Upper lobe of left lung (tissue), 6 donors: ENCODE measurements at regions not wholly inside any gene's neighbourhood (a gene's known extent, or its start where the extent isn't known, plus 50 kb on each side); places are given as distances from the start of the nearest gene placed in this dataset.

Experiments used
- ATAC-seq, 2 donors: fragments of 200-7000 bp; cut with Tn5 transposase; one replicate each; pipeline ENCODE4 v1.9.1; 2022; ENCODE audit warnings: mild to moderate bottlenecking in 2 of 2, moderate library complexity in 2 of 2; ENCODE audit not compliant: low FRiP score in 2 of 2
- DNase-seq, 2 donors: peaks; one replicate each; pipeline ENCODE4 v3.0.0-alpha.2; 2019 to 2020
- H3K27ac ChIP-seq, 4 donors: fragments of 200-600 bp; sonication (generic); one replicate each; pipeline ENCODE4 v1.5.1; 2016 to 2019
- H3K27me3 ChIP-seq, 4 donors: fragments of 200-600 bp; sonication (generic); one replicate each; pipeline ENCODE4 v1.5.1; 2017 to 2019
- H3K36me3 ChIP-seq, 4 donors: fragments of 200-600 bp; sonication (generic); one replicate each; pipeline ENCODE4 v1.5.1; 2016 to 2019
- H3K4me1 ChIP-seq, 4 donors: fragments of 200-600 bp; sonication (generic); one replicate each; pipeline ENCODE4 v1.5.1; 2018 to 2019
- H3K4me3 ChIP-seq, 4 donors: fragments of 200-600 bp; sonication (generic); one replicate each; pipeline ENCODE4 v1.5.1; 2017 to 2019; ENCODE audit warnings: mild to moderate bottlenecking in 2 of 4, moderate library complexity in 1 of 4
- H3K9me3 ChIP-seq, 4 donors: fragments of 200-600 bp; sonication (generic); one replicate each; pipeline ENCODE4 v1.5.1; 2018 to 2019
- EP300 ChIP-seq, 4 donors: sonication (generic); formaldehyde crosslinking; IDR thresholded peaks; one replicate each; pipeline ENCODE4 v1.5.1; 2017; ENCODE audit warnings: antibody characterized with exemption in 4 of 4, control low read depth in 2 of 4
- POLR2A ChIP-seq, 4 donors: fragments of 450-650 bp; IDR thresholded peaks; one replicate each; pipeline ENCODE4 v1.5.1; 2016 to 2017; ENCODE audit warnings: antibody characterized with exemption in 4 of 4, mild to moderate bottlenecking in 2 of 4
- POLR2AphosphoS5 ChIP-seq, 2 donors: sonication (generic); formaldehyde crosslinking; IDR thresholded peaks; one replicate each; pipeline ENCODE4 v1.5.1; 2017; ENCODE audit warnings: antibody characterized with exemption in 2 of 2
- WGBS, 2 donors: methylation state at CpG; one replicate each; pipeline ENCODE4 v1.1.5; 2017 to 2018; 5-methylcytosine and 5-hydroxymethylcytosine counted together
- TF ChIP-seq, protein P1 (sequence below), 6 experiments: fragments of 450-650 bp in 4 of 6; fragments of 200-600 bp in 2 of 6; sonication (generic) in 2 of 6; IDR thresholded peaks; one replicate each; pipeline ENCODE4 v1.5.1; 2016 to 2019; ENCODE audit warnings: antibody characterized with exemption in 6 of 6
- donor health status: DM: no; HTN: no; CAD: no; lungs with moderate emphysema.
- donor health status: DM: no; HTN: yes; CAD: no; lungs with severe emphysema.

DNA sequence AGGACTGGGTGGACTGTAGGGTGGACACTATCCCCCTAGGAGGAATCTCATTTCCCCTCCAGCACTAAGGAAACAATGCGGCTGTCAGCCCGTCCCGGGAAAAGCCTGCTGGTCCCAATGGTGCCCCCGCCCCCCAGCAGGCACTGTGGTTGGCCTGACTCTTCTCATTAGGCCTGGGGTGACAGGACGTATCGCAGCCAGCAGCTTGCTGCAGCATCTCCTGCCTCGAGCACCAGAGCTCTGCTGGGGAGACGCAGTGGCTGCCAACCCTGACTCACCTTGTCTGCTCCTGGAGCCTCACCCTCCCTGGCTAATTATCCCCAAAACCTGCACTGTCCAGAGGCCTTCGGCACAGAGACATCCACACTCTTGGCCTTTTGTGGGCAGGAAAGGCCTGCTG, 115.1 kb upstream of the GJB5 start:
- TF ChIP-seq POLR2AphosphoS5 (IDR thresholded peaks at IDR 0.05) (no peak), POLR2A (IDR thresholded peaks at IDR 0.05) (no peak), EP300 (IDR thresholded peaks at IDR 0.05) (no peak)
- TF ChIP-seq, protein P1, sequence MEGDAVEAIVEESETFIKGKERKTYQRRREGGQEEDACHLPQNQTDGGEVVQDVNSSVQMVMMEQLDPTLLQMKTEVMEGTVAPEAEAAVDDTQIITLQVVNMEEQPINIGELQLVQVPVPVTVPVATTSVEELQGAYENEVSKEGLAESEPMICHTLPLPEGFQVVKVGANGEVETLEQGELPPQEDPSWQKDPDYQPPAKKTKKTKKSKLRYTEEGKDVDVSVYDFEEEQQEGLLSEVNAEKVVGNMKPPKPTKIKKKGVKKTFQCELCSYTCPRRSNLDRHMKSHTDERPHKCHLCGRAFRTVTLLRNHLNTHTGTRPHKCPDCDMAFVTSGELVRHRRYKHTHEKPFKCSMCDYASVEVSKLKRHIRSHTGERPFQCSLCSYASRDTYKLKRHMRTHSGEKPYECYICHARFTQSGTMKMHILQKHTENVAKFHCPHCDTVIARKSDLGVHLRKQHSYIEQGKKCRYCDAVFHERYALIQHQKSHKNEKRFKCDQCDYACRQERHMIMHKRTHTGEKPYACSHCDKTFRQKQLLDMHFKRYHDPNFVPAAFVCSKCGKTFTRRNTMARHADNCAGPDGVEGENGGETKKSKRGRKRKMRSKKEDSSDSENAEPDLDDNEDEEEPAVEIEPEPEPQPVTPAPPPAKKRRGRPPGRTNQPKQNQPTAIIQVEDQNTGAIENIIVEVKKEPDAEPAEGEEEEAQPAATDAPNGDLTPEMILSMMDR (IDR thresholded peaks at IDR 0.05): no peak
- ATAC-seq: peak; percentile 40
- Histone ChIP-seq H3K27ac (no peak overlapping the region), H3K9me3 (no peaks in the 10 kb centered on the region), H3K4me3 (no peak overlapping the region), H3K4me1 (no peaks in the 10 kb centered on the region), H3K36me3 (no peaks in the 10 kb centered on the region), H3K27me3 (no peaks in the 10 kb centered on the region)
- WGBS, 2 donors: 68% methylated on average over 5 of the region's 9 CpGs; no CpG with 5 or more reads in 1 of the 2 donors
- peak in 1 of 2 donors; percentile 40 for DNase-seq

DNA sequence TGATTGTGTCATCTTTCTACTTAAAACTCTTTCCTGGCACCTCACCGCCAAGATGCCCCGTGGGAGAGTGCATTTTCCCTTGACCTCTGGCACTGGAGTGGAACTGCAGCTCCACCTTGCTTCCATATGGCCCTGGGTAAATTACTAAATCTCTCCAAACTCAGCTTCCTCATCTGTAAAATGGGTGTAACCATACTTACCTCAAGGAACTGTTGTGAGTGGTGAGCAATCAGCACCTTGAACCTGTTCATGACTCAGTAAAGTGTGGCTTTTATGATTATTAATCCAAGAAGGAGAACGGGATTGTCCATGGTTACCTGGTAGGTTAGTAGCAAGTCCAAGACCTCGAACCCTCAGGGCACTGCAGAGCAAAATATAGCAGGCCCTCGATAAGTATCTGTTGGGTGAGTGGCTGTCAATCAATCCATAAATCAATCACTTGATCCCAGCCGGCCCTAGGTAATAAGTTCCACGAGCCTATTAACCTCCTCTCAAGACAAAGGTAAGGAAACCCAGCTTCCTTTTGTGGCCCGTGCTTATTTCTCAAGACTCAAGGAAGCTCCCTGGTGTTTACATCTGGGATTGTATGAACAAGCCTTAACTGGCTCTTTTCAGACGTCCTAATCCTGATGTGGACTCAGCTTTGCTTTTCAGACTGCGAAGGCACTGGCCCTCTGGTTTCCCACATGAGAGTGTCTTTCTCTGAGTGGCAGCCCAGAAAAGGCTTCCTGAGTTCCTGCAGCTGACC, 114.0 kb upstream of the GJB5 start:
- 63 to 86% methylated on average over 5 to 10 of the region's 10 CpGs for WGBS, 2 donors
- DNase-seq (no peak), ATAC-seq (no peak)

DNA sequence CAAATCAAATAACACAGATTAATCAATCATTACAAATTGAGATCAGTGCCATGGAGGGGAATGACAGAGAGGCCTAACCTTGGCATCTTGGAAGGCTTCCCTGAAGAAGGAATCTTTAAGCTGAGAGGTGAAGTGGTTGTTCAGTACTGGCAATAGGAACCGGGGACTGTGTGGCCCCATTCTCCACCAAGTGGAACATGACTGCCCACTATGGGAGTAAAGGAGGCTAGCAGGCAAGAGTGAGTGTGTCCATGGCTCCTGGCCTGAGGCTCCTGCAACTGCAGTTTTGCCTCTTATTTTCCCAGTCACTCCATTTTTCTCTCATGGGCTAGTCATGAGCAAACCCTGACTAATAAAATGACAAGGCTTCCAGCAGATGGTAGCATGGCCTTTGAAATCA, 112.2 kb upstream of the GJB5 start:
- WGBS, 2 donors: 17 to 39% methylated on average over 1 of the region's 1 CpG
- Histone ChIP-seq H3K36me3 (no peaks in the 10 kb centered on the region), H3K4me1 (no peaks in the 10 kb centered on the region), H3K9me3 (no peaks in the 10 kb centered on the region), H3K27me3 (no peaks in the 10 kb centered on the region), H3K4me3 (no peak overlapping the region), H3K27ac (no peak overlapping the region)
- DNase-seq (peak in 1 of 2 donors; percentile 28), ATAC-seq (no peak)
- TF ChIP-seq, protein P1 (IDR thresholded peaks at IDR 0.05): peak in 1 of 6 experiments; percentile 13
- no peak for TF ChIP-seq EP300 (IDR thresholded peaks at IDR 0.05)

More for the DNA sequence above, 114.0 kb upstream of the GJB5 start:
- H3K27me3 ChIP-seq: no peaks in the 10 kb centered on the region
- no peak overlapping the region for H3K4me3 ChIP-seq
- TF ChIP-seq EP300 (IDR thresholded peaks at IDR 0.05) (no peak), POLR2AphosphoS5 (IDR thresholded peaks at IDR 0.05) (no peak)
- H3K36me3 ChIP-seq: no peaks in the 10 kb centered on the region
- H3K9me3 ChIP-seq: no peaks in the 10 kb centered on the region
- H3K4me1 ChIP-seq: no peaks in the 10 kb centered on the region
- no peak overlapping the region for H3K27ac ChIP-seq

DNA sequence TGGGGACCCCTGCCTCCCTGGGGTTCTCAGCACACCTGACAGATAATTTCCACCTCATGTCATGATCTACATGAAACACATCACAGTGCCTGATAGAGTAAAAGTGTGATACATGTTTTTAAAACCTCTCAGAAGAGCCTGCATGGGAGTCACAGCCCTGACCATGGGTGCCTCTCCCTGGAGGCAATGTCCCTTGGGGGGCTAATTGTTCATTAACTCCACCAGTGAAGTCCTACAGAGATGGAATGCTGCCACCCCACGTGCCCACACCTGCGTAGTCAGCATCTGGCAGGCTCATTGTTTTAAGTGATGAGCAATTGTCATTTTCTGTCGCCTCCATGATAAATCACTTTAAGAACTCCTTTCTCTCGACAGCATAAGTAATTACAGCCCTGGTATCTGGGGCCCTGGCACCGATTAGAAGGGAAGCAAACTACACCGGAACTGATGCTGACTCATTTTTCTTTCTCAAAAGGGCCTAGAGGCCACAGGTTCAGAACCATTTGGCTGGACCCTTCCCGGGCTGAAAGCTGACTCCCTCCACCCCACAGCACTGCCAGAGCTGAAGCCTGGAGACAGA, 109.6 kb upstream of the GJB5 start:
- no peaks in the 10 kb centered on the region for H3K27me3 ChIP-seq
- no peaks in the 10 kb centered on the region for H3K4me1 ChIP-seq
- H3K4me3 ChIP-seq: no peak overlapping the region
- H3K27ac ChIP-seq: no peak overlapping the region
- H3K36me3 ChIP-seq: no peaks in the 10 kb centered on the region
- DNase-seq (no peak), ATAC-seq (no peak)
- 25 to 44% methylated on average over 5 to 7 of the region's 7 CpGs for WGBS, 2 donors
- no peaks in the 10 kb centered on the region for H3K9me3 ChIP-seq
- no peak for TF ChIP-seq EP300 (IDR thresholded peaks at IDR 0.05)
- no peak for TF ChIP-seq POLR2AphosphoS5 (IDR thresholded peaks at IDR 0.05)
- TF ChIP-seq, protein P1 (IDR thresholded peaks at IDR 0.05): no peak

DNA sequence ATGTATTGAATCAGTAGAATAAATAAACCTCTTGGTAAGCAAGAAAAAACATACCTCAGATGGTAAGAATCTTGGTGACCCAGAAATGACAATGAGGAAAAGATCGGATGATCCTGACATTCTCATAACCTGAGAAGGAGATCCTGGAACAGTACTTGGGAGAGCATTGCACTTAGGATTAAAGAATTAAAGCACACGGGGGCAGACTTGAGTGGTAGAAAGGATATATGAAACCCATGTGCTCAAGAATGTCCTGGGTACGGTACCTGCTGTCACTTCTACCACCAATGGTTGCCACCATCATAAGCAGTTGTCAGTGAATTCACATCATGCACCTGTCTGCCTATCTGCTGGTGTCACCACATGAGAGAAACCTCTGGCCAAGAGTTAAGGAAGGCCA, 108.9 kb upstream of the GJB5 start:
- WGBS, 2 donors: 59 to 66% methylated on average over 3 of the region's 3 CpGs
- Histone ChIP-seq H3K36me3 (no peaks in the 10 kb centered on the region), H3K27me3 (no peaks in the 10 kb centered on the region), H3K9me3 (no peaks in the 10 kb centered on the region), H3K4me3 (no peak overlapping the region), H3K4me1 (no peaks in the 10 kb centered on the region), H3K27ac (no peak overlapping the region)
- TF ChIP-seq EP300 (IDR thresholded peaks at IDR 0.05) (no peak), POLR2AphosphoS5 (IDR thresholded peaks at IDR 0.05) (no peak), POLR2A (IDR thresholded peaks at IDR 0.05) (no peak)
- TF ChIP-seq, protein P1 (IDR thresholded peaks at IDR 0.05): no peak
- no peak for DNase-seq
- no peak for ATAC-seq
